Activated naive CD8-positive, alpha-beta T cell treated with anti-CD3 and anti-CD28 coated beads, Interleukin-2, amount 50 U/mL, for 16 hours (primary cell): ENCODE measurements at regions not wholly inside any gene's neighbourhood (a gene's known extent, or its start where the extent isn't known, plus 50 kb on each side); places are given as distances from the start of the nearest gene placed in this dataset.
A peak's percentile ranks its signal among the peaks of the same experiment; 100 is the strongest.

Source experiments
- DNase-seq: peaks from one replicate; pipeline ENCODE4 v3.0.0-alpha.2; 2020; ENCODE audit warnings: low read depth, low spot score

DNA sequence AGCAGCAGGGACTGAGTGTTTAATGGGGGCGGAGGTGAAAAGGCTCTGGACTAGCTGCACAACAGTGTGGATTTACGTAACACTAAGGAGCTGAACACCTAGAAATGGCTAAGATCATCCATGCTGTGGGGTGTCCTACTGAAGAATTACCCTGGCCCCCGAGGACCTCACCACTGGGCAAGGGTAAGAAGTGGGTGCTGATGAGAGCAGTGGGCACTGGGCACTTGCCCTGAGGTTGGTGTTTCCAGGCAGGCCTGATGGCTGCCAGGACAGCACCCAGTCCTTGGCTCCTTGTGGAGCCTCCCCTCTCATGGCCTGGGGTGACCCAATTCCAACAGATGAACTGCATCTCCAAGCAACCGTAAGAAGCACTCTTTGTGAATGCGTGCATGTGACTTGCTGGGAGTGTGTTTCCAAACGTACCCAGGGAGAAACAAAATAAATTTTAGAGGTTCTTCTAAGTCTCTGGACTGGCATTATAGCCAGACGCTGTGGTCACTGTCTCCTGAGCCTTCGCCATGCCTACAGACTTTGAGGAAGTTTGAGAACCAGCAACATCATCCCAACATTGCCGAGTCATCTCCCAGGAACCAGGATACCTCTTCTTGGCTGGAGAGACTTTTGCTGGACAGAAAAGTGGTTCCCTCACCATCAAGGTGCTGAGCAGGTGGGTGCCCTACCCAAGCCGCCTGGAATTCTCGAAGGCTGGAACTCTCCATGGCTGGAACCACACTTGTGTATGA is 245.9 kb downstream of the ERMARD start:
- DNase-seq = no peak

DNA sequence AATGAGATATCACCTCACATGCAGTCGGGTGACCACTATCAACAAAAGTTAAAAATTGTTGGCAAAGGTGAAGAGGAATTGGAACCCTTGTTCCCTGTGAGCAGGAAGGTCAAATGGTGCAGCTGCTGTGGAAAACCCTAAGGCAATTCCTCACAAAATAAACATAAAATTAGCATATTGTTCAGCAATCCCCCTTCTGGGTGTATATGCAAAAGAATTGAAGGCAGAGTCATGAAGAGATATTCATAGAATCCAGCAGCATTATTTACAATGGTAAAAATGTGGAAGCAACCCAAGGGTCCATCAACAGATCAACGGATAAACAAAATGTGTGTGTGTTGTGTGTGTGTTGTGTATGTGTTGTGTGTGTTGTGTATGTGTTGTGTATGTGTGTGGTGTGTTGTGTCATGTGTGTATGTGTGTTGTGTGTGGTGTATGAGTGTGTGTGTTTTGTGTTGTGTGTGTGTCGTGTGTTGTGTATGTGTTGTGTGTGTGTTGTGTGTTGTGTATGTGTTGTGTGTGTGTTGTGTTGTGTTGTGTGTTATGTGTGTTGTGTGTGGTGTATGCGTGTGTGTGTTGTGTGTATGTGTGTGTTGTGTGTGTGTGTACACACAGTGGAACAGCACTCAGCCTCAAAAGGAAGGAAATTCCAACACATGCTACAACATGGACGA is 245.1 kb downstream of the ERMARD start:
- no peak for DNase-seq

DNA sequence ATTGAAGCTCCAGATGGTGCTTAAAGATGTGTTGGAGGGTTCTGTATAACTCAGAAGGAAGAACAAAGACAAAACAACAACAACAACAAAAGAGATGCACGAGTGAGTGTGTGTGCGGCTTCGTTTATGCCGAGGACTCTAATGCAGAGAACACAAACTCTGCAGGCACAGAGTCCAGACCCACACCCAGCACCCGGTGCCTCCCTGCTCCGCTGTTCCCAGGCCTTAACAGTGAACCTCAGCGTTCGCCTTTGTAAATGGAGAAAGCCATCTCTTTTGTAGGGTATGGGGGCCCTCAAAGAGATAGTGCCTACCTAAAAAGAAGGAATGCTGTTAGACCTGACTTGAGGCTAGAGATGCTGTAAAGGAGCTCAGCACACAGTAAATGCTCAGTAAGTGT is 243.3 kb downstream of the ERMARD start:
- no peak for DNase-seq

- DNase-seq = no peak
Measured at GRCh38 chr6:169993861-169994481, 242.5 kb downstream of the ERMARD start.

- no peak for DNase-seq
Measured at GRCh38 chr6:169991913-169992312, 240.5 kb downstream of the ERMARD start.

DNA sequence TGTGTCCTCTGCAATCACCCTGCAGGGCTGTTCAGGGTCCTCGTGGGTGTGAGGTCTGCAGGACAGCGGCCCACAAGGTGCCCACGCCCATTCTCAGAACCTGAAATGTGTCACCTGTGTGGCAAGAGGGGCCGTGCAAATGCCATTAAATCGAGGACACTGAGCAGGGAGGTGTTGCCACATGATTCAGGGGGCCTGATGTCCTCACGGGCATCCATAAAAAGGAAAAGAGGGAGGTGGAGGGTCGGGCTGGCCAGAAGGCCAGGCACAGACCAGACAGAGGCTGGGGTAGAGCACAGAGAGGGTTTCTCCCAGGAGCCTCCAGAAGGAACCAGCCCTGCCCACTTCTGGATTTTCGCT is 239.6 kb downstream of the ERMARD start:
- no peak for DNase-seq

DNA sequence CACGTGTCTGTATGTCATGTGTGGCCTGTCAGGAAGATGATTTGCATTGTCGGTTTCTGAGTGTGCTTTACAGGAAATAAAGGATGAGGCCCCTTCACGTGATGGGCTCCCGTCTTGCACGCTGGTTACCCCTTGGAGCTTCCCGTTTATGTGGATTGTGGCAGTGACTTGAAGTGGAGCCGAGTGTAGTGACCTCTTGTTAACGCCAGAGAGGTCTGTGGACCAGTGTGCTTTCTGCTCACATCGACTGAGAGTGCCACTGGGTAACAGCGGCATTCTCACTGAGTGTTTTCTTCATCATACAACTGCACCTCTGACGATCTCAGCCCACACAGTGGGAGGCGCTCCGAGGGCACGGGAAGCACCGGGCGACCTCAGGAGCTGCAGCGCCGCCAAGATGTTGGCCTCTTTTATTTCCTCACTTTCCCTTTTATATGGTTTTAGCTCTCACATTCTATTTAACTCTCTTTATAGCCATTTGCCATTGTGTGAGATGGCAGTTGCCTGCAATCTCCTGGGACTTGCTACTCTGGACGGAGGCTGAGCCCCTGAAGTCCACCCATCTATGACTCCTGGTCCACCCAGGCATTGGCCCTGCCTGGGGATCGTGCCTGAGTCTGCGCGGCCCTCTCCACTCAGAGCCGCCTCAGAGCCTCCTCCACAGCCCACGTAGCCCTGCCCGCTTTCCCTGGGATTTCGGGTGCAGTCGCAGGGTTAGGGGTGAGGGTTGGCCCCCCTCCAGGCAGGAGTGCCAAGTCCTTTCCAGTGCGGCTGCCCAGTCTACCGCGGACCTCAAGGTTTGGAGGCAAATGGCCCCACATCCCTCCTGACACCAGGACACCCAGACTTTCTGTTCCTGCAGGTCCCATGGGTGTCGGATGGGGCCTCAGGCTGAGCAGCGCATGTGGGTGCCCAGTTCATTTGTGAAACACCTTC is 238.9 kb downstream of the ERMARD start:
- peak; percentile 14 for DNase-seq

DNA sequence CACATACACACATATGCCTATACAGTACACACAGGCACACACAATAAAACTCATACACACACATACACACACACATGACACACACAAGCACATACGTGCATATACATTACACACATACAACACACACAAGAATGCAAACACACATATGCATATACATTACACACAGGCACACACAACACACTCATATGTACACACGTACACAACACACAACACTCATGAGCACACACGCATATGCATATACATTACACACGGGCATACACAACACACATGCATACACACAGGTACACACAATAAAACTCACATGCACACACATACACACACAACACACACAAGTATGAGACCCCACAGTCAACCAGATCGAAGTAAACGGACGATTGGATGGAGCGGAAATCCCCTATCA is 238.2 kb downstream of the ERMARD start:
- no peak for DNase-seq

DNA sequence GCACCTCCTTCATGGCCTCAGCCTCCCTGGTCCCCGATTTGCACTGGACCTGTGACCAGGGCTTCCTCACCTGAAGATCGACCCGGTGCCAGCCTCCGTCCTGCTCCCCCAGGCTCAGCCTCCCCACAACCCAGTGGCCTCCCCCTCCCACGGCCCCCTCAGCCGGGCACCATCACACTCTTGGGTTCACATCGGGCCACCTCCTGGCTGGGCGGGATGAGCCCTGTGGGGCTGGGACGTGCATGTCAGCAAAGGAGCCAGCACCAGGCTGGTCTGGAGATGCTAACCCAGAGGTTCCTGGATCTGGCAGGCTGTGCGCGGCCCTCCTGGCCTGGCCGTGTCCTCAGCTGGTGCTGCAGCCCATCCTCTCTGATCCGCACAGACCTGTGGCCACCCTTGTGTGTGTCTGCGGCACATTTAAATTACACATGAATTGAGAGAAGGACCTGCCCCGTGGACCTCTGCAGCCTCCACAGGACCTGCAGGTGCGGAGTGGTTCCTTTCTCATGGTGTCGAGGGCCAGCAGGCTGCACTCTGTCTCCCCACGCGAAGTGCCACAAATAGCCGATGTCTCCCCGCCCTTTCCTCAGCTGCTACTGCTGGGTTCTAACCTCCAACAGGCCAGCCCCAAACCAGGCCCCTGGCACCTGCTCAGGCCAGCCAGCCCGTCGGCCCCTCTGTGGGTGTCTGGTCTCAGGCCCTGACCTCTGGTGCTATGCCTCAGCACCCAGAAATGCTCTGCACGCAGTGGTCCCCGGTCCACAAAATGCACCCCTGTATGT is 237.5 kb downstream of the ERMARD start:
- DNase-seq = no peak

GRCh38 chr6:169986848-169987498 is 235.6 kb downstream of the ERMARD start:
- DNase-seq = no peak

- DNase-seq = no peak
Measured at GRCh38 chr6:169986171-169986847, 234.9 kb downstream of the ERMARD start.

DNA sequence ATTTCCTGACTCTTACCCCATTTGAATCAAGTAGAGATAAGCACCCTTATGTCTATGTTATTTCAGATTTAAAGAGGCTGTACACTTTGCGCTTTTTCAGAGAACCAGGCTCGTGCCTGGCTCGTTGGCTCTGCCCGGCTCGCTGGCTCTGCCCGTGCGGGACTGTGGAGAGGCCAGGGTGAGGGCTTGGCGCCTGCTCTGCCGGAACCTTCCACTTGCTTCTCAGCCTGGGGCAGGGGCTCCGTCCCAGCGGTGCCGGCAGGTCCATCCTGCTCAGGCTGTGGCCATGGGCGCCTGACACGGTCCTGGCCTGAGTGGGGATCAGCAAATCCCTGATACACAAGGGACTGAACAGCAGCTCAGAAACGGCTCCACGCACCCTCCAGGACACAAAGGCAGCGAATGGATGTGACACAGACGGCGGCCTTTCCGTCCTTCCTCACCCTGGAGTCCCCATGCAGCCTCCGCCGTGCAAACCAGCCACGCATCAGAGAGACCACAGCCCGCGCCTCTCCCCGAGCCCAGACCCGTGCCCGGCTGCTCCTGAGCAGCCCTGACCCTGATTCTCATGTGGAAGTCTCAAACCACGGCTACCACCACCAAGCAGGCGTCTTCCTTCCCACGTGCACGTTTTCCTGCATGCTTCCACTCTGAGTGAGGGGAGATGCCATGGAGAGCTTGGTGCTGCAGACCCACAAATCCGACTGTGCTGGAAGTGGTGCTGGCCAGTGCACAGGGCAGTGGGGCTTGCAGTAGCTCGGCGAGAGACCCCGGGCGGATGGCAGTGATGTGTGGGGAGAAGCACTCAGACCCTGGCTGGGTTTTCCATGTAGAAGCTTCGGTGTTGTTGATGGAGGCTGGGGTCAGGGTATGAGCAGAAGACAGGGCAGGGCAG is 233.9 kb downstream of the ERMARD start:
- no peak for DNase-seq

DNA sequence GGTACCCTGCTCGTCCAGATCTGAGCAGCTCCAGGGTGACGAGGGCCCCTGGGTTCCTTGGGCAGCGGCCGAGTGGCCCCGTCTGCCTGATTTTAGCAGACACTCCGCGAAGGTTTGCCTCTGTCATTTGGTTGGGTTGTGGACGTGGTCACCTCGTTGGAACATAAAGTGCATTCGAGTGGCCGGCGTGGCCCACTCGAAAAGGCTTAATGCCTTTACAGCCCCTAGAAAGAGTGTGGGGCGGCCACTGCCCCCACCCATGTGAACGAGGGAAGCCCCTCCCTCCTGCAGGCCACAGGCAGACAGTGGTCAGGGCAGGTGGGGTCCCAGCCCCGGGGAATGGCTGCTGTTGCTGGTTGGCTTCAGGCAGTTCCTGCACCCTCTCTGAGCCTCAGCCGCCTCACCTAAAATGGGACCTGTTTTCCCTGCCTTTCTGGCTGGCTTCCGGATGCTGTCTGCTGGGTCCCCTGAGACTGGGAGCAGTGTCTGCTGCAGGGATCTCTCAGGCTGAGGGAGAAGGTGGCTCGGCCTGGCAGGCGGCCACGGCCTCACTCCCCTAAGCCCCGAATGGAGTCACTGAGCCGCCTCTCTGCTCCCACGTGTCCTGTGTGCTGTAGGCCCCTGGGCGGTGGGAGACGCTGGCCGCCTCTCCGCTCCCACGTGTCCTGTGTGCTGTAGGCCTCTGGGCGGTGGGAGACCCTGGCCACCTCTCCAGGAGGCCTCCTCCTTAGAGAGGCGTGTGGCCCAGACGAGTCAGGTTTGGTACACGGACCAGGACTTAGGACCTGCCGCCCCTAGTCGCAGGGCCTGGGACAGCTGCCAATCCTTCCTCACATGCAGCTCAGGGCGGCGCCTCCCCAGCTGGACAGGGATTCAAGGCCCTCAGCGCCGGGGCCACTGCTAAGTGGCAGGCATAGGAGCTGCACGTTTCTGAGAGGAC is 233.0 kb downstream of the ERMARD start:
- DNase-seq = no peak

DNA sequence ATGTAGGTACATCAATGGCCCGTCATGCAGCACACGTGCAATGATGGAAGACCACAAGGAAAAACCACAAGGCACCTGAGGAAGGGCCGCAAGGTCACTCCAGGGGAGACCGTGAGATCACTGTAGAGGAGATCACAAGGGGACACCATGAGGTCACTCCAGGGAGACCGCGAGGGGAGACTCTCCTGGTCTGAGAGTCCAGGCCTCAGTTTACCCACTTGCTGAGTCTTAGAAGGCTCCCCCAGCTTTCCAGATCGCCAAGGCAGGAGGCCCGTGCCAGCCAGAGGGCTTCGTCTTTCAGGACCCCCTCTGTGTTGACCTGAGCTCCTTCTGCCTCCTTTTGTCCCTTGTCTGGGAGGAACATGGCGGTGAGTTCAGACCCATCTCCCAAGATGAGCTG is 232.2 kb downstream of the ERMARD start:
- DNase-seq = no peak

DNA sequence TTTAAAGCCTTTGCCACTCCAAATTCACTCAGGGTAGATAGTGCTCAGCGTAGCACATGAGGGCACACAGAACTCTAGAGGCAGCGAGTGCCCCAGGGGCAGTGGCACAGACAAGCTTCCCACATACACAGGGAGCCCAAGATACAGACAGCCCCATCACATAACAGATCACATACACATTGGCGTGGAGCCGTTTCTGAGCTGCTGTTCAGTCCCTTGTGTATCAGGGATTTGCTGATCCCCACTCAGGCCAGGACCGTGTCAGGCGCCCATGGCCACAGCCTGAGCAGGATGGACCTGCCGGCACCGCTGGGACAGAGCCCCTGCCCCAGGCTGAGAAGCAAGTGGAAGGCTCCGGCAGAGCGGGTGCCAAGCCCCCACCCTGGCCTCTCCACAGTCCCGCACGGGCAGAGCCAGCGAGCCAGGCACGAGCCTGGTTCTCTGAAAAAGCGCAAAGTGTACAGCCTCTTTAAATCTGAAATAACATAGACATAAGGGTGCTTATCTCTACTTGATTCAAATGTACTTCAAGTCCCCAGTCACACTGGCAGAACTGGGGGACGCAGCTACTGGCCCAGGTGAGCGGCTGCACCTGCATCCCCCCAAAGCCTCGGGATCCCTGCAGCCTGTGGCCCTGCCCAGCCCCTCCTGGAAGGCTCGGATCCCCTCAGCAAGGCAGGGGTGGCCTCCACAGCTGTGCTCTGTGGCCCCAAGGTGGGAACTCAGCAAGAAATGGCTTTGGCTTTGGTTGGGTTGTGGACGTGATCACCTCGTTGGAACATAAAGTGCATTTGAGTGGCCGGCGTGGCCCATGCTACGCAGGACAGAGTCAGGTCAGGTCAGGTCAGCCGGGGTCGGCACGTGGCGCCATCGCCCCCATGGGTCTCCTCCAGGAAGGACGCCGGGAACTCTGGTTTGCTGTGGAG is 231.3 kb downstream of the ERMARD start:
- DNase-seq = no peak

DNA sequence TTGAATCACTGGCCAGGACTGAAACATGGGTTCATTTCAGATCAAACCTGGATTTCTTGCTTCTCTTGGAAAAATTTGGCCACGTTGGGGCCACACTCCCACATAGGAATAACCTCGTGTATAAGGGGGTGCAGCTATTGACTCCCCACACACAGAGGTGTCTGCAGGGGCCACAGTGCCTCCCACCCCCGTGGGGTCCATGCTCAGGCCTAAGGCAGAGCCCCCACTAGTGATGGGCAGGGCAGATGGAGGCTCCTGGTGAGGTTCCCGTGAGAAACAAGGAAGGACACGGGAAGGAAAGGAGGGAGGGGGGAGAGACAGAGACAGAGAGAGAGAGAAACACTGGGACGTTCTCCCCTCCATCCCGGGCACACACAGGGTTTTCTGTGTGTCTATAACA is 230.5 kb downstream of the ERMARD start:
- no peak for DNase-seq

- DNase-seq = no peak
Measured at GRCh38 chr6:169981568-169981967, 230.1 kb downstream of the ERMARD start.
